ENCODE measurements at regions not wholly inside any gene's neighbourhood (a gene's known extent, or its start where the extent isn't known, plus 50 kb on each side); places are given as distances from the start of the nearest gene placed in this dataset.
"Not testable (repeated sequence)": the region's sequence is repeated elsewhere in the genome, so short reads cannot be mapped to it uniquely, and the experiment has no call there.

GRCh38 chr2:238774980-238775509, 72.8 kb upstream of the TWIST2 start:
- no peak for DNase-seq (ENCODE audit: extremely low read depth, low read depth)

DNA sequence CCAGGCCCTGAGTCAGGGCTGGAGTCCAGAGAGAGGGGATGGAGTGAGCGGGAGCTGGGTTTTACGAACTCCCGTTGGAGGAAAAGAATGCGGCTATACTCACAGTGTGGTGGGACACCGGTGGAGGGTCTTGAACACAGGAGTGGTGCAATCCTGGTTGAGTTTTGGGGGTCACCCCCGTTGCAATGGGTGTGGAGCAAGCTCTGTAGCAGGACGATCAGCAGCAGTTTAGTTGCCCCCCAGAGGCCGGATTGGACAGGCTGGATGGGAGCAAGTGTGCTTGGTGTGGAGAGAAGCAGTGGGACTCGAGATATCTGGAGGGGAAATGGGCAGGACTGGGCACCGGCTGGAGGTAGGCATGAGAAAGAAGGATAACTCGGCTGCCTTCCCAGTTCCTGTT, 72.3 kb upstream of the TWIST2 start:
- DNase-seq (ENCODE audit: extremely low read depth, low read depth) = no peak

- no peak for DNase-seq (ENCODE audit: extremely low read depth, low read depth)
These were observed 71.7 kb upstream of the TWIST2 start for GRCh38 chr2:238776003-238776760.

DNA sequence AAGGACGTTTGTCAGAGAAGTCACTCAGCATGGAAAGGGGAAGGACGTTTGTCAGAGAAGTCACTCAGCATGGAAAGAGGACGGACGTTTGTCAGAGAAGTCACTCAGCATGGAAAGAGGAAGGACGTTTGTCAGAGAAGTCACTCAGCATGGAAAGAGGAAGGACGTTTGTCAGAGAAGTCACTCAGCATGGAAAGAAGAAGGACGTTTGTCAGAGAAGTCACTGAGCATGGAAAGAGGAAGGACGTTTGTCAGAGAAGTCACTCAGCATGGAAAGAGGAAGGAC, 71.2 kb upstream of the TWIST2 start:
- not testable (repeated sequence) for DNase-seq (ENCODE audit: extremely low read depth, low read depth)

- no peak for DNase-seq (ENCODE audit: extremely low read depth, low read depth)
These were observed 70.4 kb upstream of the TWIST2 start for GRCh38 chr2:238777369-238778067.

DNA sequence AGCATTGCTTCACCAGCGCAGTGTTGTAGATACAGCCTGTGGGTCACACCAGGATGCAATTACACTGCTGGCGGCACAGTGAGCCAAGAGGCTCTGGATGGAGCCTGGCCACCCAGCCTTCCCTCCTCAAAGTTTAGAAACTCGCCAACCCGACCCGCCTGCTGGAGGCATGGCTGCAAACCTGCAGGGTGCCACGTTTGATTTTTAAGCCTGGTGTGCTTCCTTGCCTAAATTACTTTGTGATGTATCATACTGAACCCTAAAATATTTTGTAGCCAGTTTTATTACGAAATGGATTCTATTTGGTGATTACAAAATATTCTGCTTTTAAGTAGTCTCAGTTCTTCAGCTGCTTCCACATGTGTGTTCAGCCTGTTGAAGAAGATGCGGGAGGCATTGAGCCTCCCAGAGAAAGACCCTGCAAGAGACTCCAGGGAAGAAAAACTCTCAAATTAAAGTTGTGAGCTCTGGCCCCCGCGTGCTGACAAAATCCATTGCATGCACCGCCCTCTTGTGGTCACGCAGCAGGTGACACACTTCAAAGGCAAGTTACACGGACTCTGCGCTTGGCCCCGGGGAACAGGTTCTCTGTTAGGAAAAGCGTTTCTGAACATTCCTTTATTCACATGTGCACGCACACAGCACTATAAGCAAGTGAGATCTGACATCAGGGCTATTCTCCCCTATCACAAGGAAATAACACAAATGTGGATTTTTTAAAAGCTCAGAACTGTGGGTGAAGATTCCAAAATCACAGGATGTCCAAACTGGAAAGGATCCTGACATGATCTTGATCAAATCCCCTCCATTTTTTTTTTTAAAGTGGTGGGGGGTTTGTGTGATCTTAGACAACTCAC, 63.0 kb upstream of the TWIST2 start:
- DNase-seq (ENCODE audit: extremely low read depth, low read depth) = peak; percentile 72

DNA sequence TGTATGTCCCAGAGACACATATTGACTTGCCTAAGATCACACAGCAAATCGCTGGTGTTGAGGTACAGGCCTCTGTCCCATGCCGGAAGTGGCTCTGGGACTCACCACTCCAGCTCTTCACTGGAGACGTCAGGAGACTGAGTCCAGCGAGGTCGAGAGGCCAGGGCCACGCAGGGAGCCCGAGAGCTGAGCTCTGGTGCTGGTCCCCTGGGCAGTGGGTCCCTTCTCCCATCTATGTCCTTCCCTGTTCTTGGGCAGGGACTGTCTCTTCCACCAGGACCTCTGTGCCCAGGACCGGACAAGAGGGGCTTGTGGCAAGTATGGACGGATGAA, 62.4 kb upstream of the TWIST2 start:
- DNase-seq (ENCODE audit: extremely low read depth, low read depth) = no peak

GRCh38 chr2:238786379-238786778, 61.5 kb upstream of the TWIST2 start:
- no peak for DNase-seq (ENCODE audit: extremely low read depth, low read depth)

DNA sequence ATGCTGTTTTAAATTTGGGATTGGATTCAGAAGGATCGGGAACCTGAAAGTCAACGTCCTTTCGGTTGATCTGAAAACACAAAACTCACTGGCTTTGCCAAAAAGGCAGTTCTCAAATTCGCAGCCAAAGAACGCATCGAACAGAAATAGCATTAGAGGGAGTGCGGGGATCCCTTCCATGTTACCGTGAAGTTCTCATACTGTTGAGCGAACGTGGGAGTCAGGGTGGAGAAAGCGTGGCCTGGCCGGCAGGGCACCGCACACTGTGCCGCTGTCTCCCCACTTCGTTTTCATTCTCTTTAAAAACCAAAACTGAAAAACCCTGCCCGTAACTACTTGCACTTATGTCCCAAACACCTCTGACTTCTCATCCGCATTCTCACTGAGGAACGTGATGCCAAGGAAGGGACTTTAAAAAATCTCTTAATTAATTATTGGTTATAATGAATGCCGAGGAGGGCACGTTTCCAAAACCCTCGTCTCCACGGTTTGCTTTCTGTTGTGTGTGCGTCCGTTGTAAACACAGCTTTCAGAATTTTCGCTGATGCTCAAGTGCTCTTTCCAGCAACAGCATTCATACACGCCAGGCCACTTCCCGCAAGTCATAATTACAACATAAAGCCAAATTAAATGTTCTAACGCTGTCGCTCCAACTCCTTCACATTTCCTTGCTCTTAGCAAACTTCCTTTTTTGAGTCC, 60.9 kb upstream of the TWIST2 start:
- DNase-seq (ENCODE audit: extremely low read depth, low read depth) = no peak

DNA sequence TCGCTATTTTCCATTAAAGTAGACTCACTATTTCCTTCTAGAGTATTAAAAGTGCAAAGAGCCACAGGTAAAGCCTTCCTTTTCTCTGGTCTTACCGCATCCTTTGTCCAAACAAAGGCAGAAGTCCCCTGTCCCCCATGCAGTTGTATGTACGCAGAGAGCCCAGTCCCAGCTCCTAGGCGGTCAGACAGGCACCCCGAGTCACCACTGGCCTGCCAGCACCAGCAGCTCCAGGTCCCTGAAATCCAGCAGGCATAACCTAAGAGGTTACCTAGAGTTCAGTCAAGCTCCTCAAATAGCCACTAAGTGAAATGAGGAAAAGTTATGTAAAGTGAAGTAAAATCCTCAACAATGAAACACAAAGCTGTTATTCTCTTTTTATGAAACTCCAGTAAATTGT, 60.4 kb upstream of the TWIST2 start:
- DNase-seq (ENCODE audit: extremely low read depth, low read depth) = no peak

- DNase-seq (ENCODE audit: extremely low read depth, low read depth) = no peak
These were observed 58.5 kb upstream of the TWIST2 start for GRCh38 chr2:238789317-238789806.

DNA sequence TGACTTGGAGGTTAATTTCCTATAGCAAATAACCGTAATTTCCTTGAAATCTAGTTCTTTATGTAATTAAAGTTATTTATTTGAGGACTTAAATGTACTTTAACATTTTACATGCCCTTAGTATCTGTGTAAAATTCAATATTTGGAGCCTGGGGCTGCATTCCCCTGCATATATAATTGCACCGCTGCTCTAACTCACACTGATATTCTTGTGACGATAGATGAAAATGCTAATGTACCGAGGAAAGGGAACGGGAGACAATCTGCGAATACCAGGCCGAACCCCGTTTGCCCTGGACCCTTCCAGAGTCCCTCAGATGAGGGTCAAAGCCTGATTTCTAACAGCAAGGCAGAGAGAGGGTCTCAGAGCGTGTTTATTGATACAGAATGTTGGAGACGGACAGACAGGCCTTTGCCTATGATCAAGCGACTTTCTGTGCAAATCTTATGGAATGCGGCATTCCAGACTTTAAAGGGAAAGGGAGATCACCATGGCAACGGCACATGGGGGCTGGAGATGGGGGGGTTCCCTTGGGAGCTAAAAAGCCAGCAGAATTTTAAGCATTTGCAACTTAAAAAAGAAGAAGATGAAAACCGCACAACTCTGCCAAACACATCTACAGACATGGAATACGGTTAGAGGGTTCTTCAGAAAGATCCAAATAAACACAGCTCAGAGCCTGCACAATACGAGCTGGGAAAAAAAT, 57.6 kb upstream of the TWIST2 start:
- no peak for DNase-seq (ENCODE audit: extremely low read depth, low read depth)

GRCh38 chr2:238790833-238791230, 57.1 kb upstream of the TWIST2 start:
- DNase-seq (ENCODE audit: extremely low read depth, low read depth) = no peak

DNA sequence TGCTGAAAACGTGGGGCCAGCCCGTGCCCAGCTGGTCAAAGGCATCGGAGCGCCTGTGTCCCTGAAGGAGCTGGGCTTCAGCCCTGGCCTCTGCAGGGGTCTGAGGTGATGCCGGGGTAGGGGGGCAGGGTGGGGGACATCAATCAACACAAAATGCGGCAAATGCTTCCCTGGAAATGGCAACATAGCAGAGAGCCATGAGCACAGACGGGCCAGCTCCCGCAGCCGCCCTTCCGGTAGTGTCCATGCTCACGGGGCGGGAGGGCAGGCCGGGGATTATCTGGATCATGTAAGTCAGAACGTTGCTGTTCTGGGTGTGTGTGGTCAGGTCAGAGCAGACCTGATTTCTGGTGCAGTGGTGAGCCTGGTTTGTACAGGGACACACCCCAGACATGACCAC, 56.5 kb upstream of the TWIST2 start:
- no peak for DNase-seq (ENCODE audit: extremely low read depth, low read depth)

GRCh38 chr2:238793306-238793705, 54.6 kb upstream of the TWIST2 start:
- no peak for DNase-seq (ENCODE audit: extremely low read depth, low read depth)

DNA sequence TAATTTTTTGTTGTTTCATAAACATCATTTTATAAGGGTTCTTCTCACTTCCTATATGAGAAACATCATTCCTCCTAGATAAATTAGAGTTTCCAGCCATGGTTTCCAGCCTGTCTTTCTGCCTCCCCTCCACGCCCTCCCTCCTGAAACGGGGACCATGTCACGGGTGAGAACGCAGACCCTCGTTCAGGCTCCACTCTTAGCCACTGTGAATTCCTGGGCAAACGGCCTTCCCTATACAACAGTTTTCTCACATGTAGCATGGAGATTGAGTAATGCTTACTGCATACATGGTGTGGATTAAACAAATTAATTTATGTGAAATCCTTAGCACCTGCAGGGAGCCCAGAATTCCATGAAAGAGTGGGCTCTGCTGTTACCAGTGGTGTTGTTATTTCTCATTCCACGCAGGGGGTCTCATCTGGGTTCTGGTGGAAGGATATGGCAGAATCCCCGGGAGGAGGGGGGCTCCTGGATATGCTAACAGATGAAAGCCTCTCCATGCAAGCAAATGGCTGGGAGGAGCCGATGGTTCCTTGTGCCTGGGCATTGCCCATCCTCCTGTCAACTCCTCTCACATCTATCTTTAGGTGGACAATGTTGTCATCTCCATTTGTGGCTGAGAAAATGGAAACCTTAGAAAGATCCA, 54.0 kb upstream of the TWIST2 start:
- DNase-seq (ENCODE audit: extremely low read depth, low read depth) = no peak

GRCh38 chr2:238796223-238796885, 51.5 kb upstream of the TWIST2 start:
- DNase-seq (ENCODE audit: extremely low read depth, low read depth) = no peak

GRCh38 chr2:238797537-238797936, 50.3 kb upstream of the TWIST2 start:
- no peak for DNase-seq (ENCODE audit: extremely low read depth, low read depth)

All from NCI-H460 (cell line).